HepG2 (cell line): ENCODE measurements at regions not wholly inside any gene's neighbourhood (a gene's known extent, or its start where the extent isn't known, plus 50 kb on each side); places are given as distances from the start of the nearest gene placed in this dataset.

ENCODE experiments used
- ATAC-seq: fragments of 200-7000 bp; cut with Tn5 transposase; 3 replicates; pipeline ENCODE4 v1.9.1; 2020; ENCODE audit warnings: mild to moderate bottlenecking, moderate library complexity
- BruUV-seq: library from RNA; stranded (reverse); fragments of 400-500 nt; replicated peaks from 2 replicates; lab custom pipeline; 2021; lab: Mats Ljungman, UMichigan
- CTCF ChIA-PET: fragments of 300-600 bp; formaldehyde crosslinking; extraction: SDS; loops from one replicate; lab custom pipeline; 2021; ENCODE audit warnings: low total read pairs, inconsistent platforms, low intra/inter-chr PET ratio; lab: Yijun Ruan, JAX
- POLR2A ChIA-PET: fragments of 350-600 bp; sonication (Branson Sonifier 250); formaldehyde crosslinking; loops from one replicate; lab custom pipeline; 2020; ENCODE audit warnings: antibody characterized with exemption, inconsistent platforms; lab: Yijun Ruan, JAX
- DNase-seq: peaks from one replicate; pipeline ENCODE4 v3.0.0-alpha.2; 2015; ENCODE audit warnings: low spot score
- FAIRE-seq: peaks from 3 replicates; lab custom pipeline; 2011; peaks lifted over from hg19 to GRCh38; lab: Jason Lieb, UNC
- H2AFZ ChIP-seq: one replicate; pipeline ENCODE4 v1.6.1; 2011; ENCODE audit warnings: low read length, inconsistent platforms
- H3K27ac ChIP-seq: fragments of 300-600 bp; 3 replicates; pipeline ENCODE4 v1.8.0; 2011; ENCODE audit warnings: mixed run types, mild to moderate bottlenecking, mixed read lengths, low read length, inconsistent platforms; ENCODE audit not compliant: insufficient read depth; ENCODE audit errors: extremely low read length
- H3K27me3 ChIP-seq, 2 experiments: fragments of 200-600 bp in 1 of 2; 2 replicates in 1 of 2; 3 replicates in 1 of 2; pipeline versions ENCODE4 v1.6.0 to v1.8.0; 2011; ENCODE audit warnings: low read length in 2 of 2, mild to moderate bottlenecking in 2 of 2, moderate library complexity in 2 of 2, inconsistent platforms in 1 of 2; ENCODE audit not compliant: insufficient read depth in 2 of 2, control insufficient read depth in 1 of 2
- H3K36me3 ChIP-seq, 2 experiments: fragments of 200-600 bp in 1 of 2; replicated peaks in 1 of 2; 2 replicates in 1 of 2; 3 replicates in 1 of 2; pipeline versions ENCODE4 v1.5.1 to v1.8.0; 2011; ENCODE audit warnings: low read length in 2 of 2, inconsistent platforms in 1 of 2; ENCODE audit not compliant: insufficient read depth in 2 of 2, control insufficient read depth in 1 of 2
- H3K4me1 ChIP-seq: 2 replicates; pipeline ENCODE4 v1.5.1; 2012; ENCODE audit warnings: low read length, inconsistent platforms; ENCODE audit not compliant: insufficient read depth
- H3K4me2 ChIP-seq: 2 replicates; pipeline ENCODE4 v1.6.0; 2011; ENCODE audit warnings: low read depth, low read length, inconsistent platforms
- H3K4me3 ChIP-seq, 3 experiments: fragments of 200-600 bp in 1 of 3; sonication (generic), shearing (Covaris generic) in 1 of 3; replicated peaks in 1 of 3; 2 replicates each; pipeline ENCODE4 v1.5.1; 2011 to 2016; ENCODE audit warnings: low read length in 3 of 3, inconsistent platforms in 2 of 3, low read depth in 2 of 3, mild to moderate bottlenecking in 2 of 3, control low read depth in 1 of 3, mixed read lengths in 1 of 3; ENCODE audit not compliant: insufficient read depth in 1 of 3
- H3K79me2 ChIP-seq: one replicate; pipeline ENCODE4 v1.6.1; 2011; ENCODE audit warnings: low read length, inconsistent platforms; ENCODE audit not compliant: insufficient read depth
- H3K9ac ChIP-seq: 2 replicates; pipeline ENCODE4 v1.6.0; 2011; ENCODE audit warnings: mild to moderate bottlenecking, low read depth, low read length, inconsistent platforms; ENCODE audit not compliant: insufficient read depth
- H3K9me3 ChIP-seq: 2 replicates; pipeline ENCODE4 v1.5.1; 2012; ENCODE audit warnings: mild to moderate bottlenecking, low read length
- H4K20me1 ChIP-seq: 2 replicates; pipeline ENCODE4 v1.6.0; 2011; ENCODE audit warnings: inconsistent platforms, mild to moderate bottlenecking, low read length, moderate library complexity; ENCODE audit not compliant: insufficient read depth
- FOXA1 ChIP-seq, 2 experiments: fragments of 450-650 bp in 1 of 2; sonication (generic) in 1 of 2; formaldehyde crosslinking in 1 of 2; IDR thresholded peaks; 2 replicates each; pipeline versions ENCODE4 v1.4.0 to v1.6.1; 2016 to 2020; ENCODE audit warnings: missing genetic modification reagents in 1 of 2
- POGZ ChIP-seq: sonication (generic); formaldehyde crosslinking; IDR thresholded peaks from 2 replicates; pipeline ENCODE4 v1.4.0; 2020; ENCODE audit warnings: mild to moderate bottlenecking, missing genetic modification reagents
- PRPF4 ChIP-seq: fragments of 200-400 bp; formaldehyde crosslinking; IDR thresholded peaks from 2 replicates; pipeline ENCODE4 v1.6.1; 2016; ENCODE audit warnings: low read length, low read depth; ENCODE audit not compliant: poor library complexity, severe bottlenecking
- REXO4 ChIP-seq: sonication (generic); formaldehyde crosslinking; IDR thresholded peaks from 2 replicates; pipeline ENCODE4 v1.8.0; 2022; ENCODE audit warnings: missing genetic modification reagents, mild to moderate bottlenecking, borderline replicate concordance
- STAG1 ChIP-seq: sonication (generic); formaldehyde crosslinking; IDR thresholded peaks from 2 replicates; pipeline ENCODE4 v1.4.0; 2020; ENCODE audit warnings: missing genetic modification reagents
- WIZ ChIP-seq: sonication (generic); formaldehyde crosslinking; IDR thresholded peaks from 2 replicates; pipeline ENCODE4 v1.5.1; 2020; ENCODE audit warnings: mild to moderate bottlenecking, missing genetic modification reagents
- ZBTB1 ChIP-seq: sonication (generic); formaldehyde crosslinking; IDR thresholded peaks from 2 replicates; pipeline ENCODE4 v1.4.0; 2020; ENCODE audit warnings: missing genetic modification reagents, borderline replicate concordance
- ZBTB38 ChIP-seq: sonication (generic); formaldehyde crosslinking; IDR thresholded peaks from 2 replicates; pipeline ENCODE4 v1.5.1; 2020; ENCODE audit warnings: mild to moderate bottlenecking, missing genetic modification reagents
- ZNF18 ChIP-seq: sonication (generic); formaldehyde crosslinking; IDR thresholded peaks from 2 replicates; pipeline ENCODE4 v1.8.0; 2022; ENCODE audit warnings: mild to moderate bottlenecking, missing genetic modification reagents; ENCODE audit not compliant: insufficient replicate concordance
- ZNF335 ChIP-seq: sonication (generic); formaldehyde crosslinking; IDR thresholded peaks from 2 replicates; pipeline ENCODE4 v1.4.0; 2020; ENCODE audit warnings: missing genetic modification reagents
- ZNF430 ChIP-seq: sonication (generic); formaldehyde crosslinking; IDR thresholded peaks from 2 replicates; pipeline ENCODE4 v1.9.0; 2021; ENCODE audit warnings: mild to moderate bottlenecking, missing genetic modification reagents
- ZNF552 ChIP-seq: sonication (generic); formaldehyde crosslinking; IDR thresholded peaks from 2 replicates; pipeline ENCODE4 v1.9.0; 2022; ENCODE audit warnings: missing genetic modification reagents, mild to moderate bottlenecking, borderline replicate concordance
- ZNF644 ChIP-seq: IDR thresholded peaks from 2 replicates; pipeline ENCODE4 v1.6.1; 2016; ENCODE audit warnings: low read depth
- WGBS: methylation state at CpG from one replicate; pipeline ENCODE4 v1.1.6; 2017; ENCODE audit warnings: low lambda C conversion rate; 5-methylcytosine and 5-hydroxymethylcytosine counted together
- in situ Hi-C: cut with HindIII; loops from 2 replicates; pipeline ENCODE4 v1.10.0; 2017; ENCODE audit warnings: low pct_unique_long_range_greater_than_20kb; ENCODE audit not compliant: extremely low pct_ligation_motif_present
- intact Hi-C: fragments of 100-400 bp; cut with micrococcal nuclease; formaldehyde crosslinking; loops from one replicate; pipeline ENCODE4 v1.10.0; 2022; ENCODE audit not compliant: unreplicated experiment
- TF ChIP-seq, protein P1 (sequence below): sonication (generic); formaldehyde crosslinking; IDR thresholded peaks from 2 replicates; pipeline ENCODE4 v1.5.0; 2020; ENCODE audit warnings: mild to moderate bottlenecking, missing genetic modification reagents, moderate library complexity

GRCh38 chr6:82086944-82087343 lies 160.6 kb downstream of the IBTK start (continued):
- TF ChIP-seq FOXA1 (IDR thresholded peaks at IDR 0.05) (no peak), FOXA1 (CRISPR knock-in tag; IDR thresholded peaks at IDR 0.05) (peak; percentile 56), POGZ (CRISPR knock-in tag) (peak; percentile 36; the same call in 1 of the 2 replicates), ZNF430 (CRISPR knock-in tag) (no peak), REXO4 (CRISPR knock-in tag) (no peak), ZNF335 (no peak), ZNF18 (CRISPR knock-in tag) (no peak), ZNF552 (CRISPR knock-in tag) (no peak)

DNA sequence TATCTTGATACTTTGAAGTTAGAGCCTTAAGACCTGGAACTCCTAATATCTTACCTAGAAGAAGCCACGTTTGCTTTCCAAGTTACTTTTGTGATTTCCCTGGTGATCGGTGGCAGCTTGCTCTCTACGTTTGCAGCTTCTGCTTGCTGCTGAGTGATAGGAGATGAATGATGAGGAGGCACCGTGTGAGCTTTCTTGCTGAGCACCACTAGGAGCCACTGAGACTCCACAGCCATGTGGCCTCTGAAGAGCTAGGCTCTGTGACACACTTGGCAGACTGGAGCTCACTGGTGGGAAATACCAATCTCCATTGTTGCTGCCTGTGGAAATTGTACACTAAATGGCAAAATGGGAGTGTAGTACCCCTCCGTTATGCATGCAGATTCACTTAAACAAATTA lies 161.8 kb downstream of the IBTK start:
- FAIRE-seq (no peak), DNase-seq (no peak), ATAC-seq (peak; percentile 28; the same call in 1 of the 3 replicates)
- Histone ChIP-seq H3K27me3 (no peaks in the 10 kb centered on the region), H3K4me3 (no peak overlapping the region), H3K4me1 (peaks cover 78% of the 10 kb centered on the region), H3K79me2 (peaks cover 2% of the 10 kb centered on the region), H3K4me2 (no peak overlapping the region), H3K27ac (peak overlapping the region; percentile 79), H3K9me3 (no peaks in the 10 kb centered on the region), H3K36me3 (no peaks in the 10 kb centered on the region), H3K9ac (no peak overlapping the region), H2AFZ (no peak overlapping the region), H4K20me1 (no peaks in the 10 kb centered on the region)
- CTCF ChIA-PET, result no interaction called here
- in situ Hi-C loops (no loop called here), intact Hi-C loops (loop anchor here (2.0 to 10.0 kb wide), 2 partner anchors 147 to 159 kb away; partner anchors contain the start of gene IBTK)
- BruUV-seq, result no TSS peak
- 93% methylated on average over 5 of the region's 5 CpGs for WGBS
- TF ChIP-seq, protein P1, sequence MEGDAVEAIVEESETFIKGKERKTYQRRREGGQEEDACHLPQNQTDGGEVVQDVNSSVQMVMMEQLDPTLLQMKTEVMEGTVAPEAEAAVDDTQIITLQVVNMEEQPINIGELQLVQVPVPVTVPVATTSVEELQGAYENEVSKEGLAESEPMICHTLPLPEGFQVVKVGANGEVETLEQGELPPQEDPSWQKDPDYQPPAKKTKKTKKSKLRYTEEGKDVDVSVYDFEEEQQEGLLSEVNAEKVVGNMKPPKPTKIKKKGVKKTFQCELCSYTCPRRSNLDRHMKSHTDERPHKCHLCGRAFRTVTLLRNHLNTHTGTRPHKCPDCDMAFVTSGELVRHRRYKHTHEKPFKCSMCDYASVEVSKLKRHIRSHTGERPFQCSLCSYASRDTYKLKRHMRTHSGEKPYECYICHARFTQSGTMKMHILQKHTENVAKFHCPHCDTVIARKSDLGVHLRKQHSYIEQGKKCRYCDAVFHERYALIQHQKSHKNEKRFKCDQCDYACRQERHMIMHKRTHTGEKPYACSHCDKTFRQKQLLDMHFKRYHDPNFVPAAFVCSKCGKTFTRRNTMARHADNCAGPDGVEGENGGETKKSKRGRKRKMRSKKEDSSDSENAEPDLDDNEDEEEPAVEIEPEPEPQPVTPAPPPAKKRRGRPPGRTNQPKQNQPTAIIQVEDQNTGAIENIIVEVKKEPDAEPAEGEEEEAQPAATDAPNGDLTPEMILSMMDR (CRISPR knock-in tag), result peak; percentile 39
- TF ChIP-seq PRPF4 (peak; percentile 32), ZBTB38 (CRISPR knock-in tag) (peak; percentile 96), ZBTB1 (CRISPR knock-in tag) (no peak), ZNF644 (0 out of 2 replicates have a peak, but pooled peaks have one; percentile 26), STAG1 (CRISPR knock-in tag) (peak; percentile 29; the same call in 1 of the 2 replicates), WIZ (CRISPR knock-in tag) (no peak)
- POLR2A ChIA-PET, result interaction anchor here (2.1 to 2.5 kb wide), 2 partner anchors 9 to 58 kb away, joined by 6 to 17 read pairs; no protein-coding TSS in a partner anchor
